ENCODE measurements at regions not wholly inside any gene's neighbourhood (a gene's known extent, or its start where the extent isn't known, plus 50 kb on each side); places are given as distances from the start of the nearest gene placed in this dataset.

GRCh38 chr2:145198555-145198954 lies 678.6 kb upstream of the ZEB2 start:
- no peak for FAIRE-seq
- Mint-ChIP-seq H3K9me3 (ENCODE audit: unreplicated experiment) (no peaks in the 10 kb centered on the region), H3K27ac (ENCODE audit: unreplicated experiment) (no peak overlapping the region), H3K4me1 (ENCODE audit: low read depth, unreplicated experiment) (no peaks in the 10 kb centered on the region), H3K36me3 (ENCODE audit: low read depth, unreplicated experiment) (no peaks in the 10 kb centered on the region), H3K27me3 (ENCODE audit: low read depth, unreplicated experiment) (no peaks in the 10 kb centered on the region), H3K4me3 (ENCODE audit: unreplicated experiment) (no peak overlapping the region)
- H3K27ac ChIP-seq (ENCODE audit: low read depth, low read length) = no peak overlapping the region
- no peak overlapping the region for H3K4me3 ChIP-seq (ENCODE audit: insufficient read depth, low read depth, low read length)
- DNase-seq (ENCODE audit: low read depth) = no peak
- no peaks in the 10 kb centered on the region for H3K9me3 ChIP-seq (ENCODE audit: insufficient read depth, low read depth, low read length)
- no peaks in the 10 kb centered on the region for H4K20me1 ChIP-seq (ENCODE audit: insufficient read depth, low read length)
- no peaks in the 10 kb centered on the region for H3K4me1 ChIP-seq (ENCODE audit: insufficient read depth, low read length)
- no peaks in the 10 kb centered on the region for H3K36me3 ChIP-seq (ENCODE audit: insufficient read depth, low read length)
- no peak overlapping the region for H3K9ac ChIP-seq (ENCODE audit: low read length)
- no peaks in the 10 kb centered on the region for H3K79me2 ChIP-seq (ENCODE audit: insufficient read depth, low read length)
- no peaks in the 10 kb centered on the region for H3K27me3 ChIP-seq (ENCODE audit: insufficient read depth, low read length)
- no peak overlapping the region for H2AFZ ChIP-seq (ENCODE audit: low read depth, low read length)
- H3K4me2 ChIP-seq (ENCODE audit: low read length) = no peak overlapping the region
- TF ChIP-seq EZH2 (IDR thresholded peaks at IDR 0.05; ENCODE audit: insufficient read depth, low read length) = no peak
- no peak for TF ChIP-seq CTCF (IDR thresholded peaks at IDR 0.05; ENCODE audit: insufficient read depth, low read depth, low read length)

GRCh38 chr2:145197944-145198343 lies 678.0 kb upstream of the ZEB2 start:
- H2AFZ ChIP-seq (ENCODE audit: low read depth, low read length) = no peak overlapping the region
- no peak for TF ChIP-seq CTCF (IDR thresholded peaks at IDR 0.05; ENCODE audit: insufficient read depth, low read depth, low read length)
- TF ChIP-seq EZH2 (IDR thresholded peaks at IDR 0.05; ENCODE audit: insufficient read depth, low read length) = no peak
- DNase-seq (ENCODE audit: low read depth) (no peak), FAIRE-seq (no peak)
- H3K27me3 Mint-ChIP-seq (ENCODE audit: low read depth, unreplicated experiment) = no peaks in the 10 kb centered on the region
- no peaks in the 10 kb centered on the region for H3K4me1 Mint-ChIP-seq (ENCODE audit: low read depth, unreplicated experiment)
- no peaks in the 10 kb centered on the region for H3K36me3 Mint-ChIP-seq (ENCODE audit: low read depth, unreplicated experiment)
- H3K79me2 ChIP-seq (ENCODE audit: insufficient read depth, low read length) = no peaks in the 10 kb centered on the region
- H3K9me3 ChIP-seq (ENCODE audit: insufficient read depth, low read depth, low read length) = no peaks in the 10 kb centered on the region
- no peak overlapping the region for H3K9ac ChIP-seq (ENCODE audit: low read length)
- no peak overlapping the region for H3K27ac Mint-ChIP-seq (ENCODE audit: unreplicated experiment)
- H3K4me1 ChIP-seq (ENCODE audit: insufficient read depth, low read length) = no peaks in the 10 kb centered on the region
- H3K36me3 ChIP-seq (ENCODE audit: insufficient read depth, low read length) = no peaks in the 10 kb centered on the region
- no peak overlapping the region for H3K4me3 ChIP-seq (ENCODE audit: insufficient read depth, low read depth, low read length)
- H3K27ac ChIP-seq (ENCODE audit: low read depth, low read length) = no peak overlapping the region
- H3K4me2 ChIP-seq (ENCODE audit: low read length) = no peak overlapping the region
- no peak overlapping the region for H3K4me3 Mint-ChIP-seq (ENCODE audit: unreplicated experiment)
- no peaks in the 10 kb centered on the region for H3K9me3 Mint-ChIP-seq (ENCODE audit: unreplicated experiment)
- H4K20me1 ChIP-seq (ENCODE audit: insufficient read depth, low read length) = no peaks in the 10 kb centered on the region
- H3K27me3 ChIP-seq (ENCODE audit: insufficient read depth, low read length) = no peaks in the 10 kb centered on the region

GRCh38 chr2:145194673-145195072 lies 674.8 kb upstream of the ZEB2 start:
- H3K36me3 ChIP-seq (ENCODE audit: insufficient read depth, low read length) = no peaks in the 10 kb centered on the region
- TF ChIP-seq EZH2 (IDR thresholded peaks at IDR 0.05; ENCODE audit: insufficient read depth, low read length) (no peak), CTCF (IDR thresholded peaks at IDR 0.05; ENCODE audit: insufficient read depth, low read depth, low read length) (no peak)
- Mint-ChIP-seq H3K27ac (ENCODE audit: unreplicated experiment) (no peak overlapping the region), H3K9me3 (ENCODE audit: unreplicated experiment) (no peaks in the 10 kb centered on the region), H3K4me1 (ENCODE audit: low read depth, unreplicated experiment) (peaks cover 3% of the 10 kb centered on the region), H3K27me3 (ENCODE audit: low read depth, unreplicated experiment) (no peaks in the 10 kb centered on the region), H3K4me3 (ENCODE audit: unreplicated experiment) (no peak overlapping the region), H3K36me3 (ENCODE audit: low read depth, unreplicated experiment) (no peaks in the 10 kb centered on the region)
- H3K27ac ChIP-seq (ENCODE audit: low read depth, low read length) = no peak overlapping the region
- no peak overlapping the region for H3K4me2 ChIP-seq (ENCODE audit: low read length)
- H3K4me3 ChIP-seq (ENCODE audit: insufficient read depth, low read depth, low read length) = no peak overlapping the region
- no peaks in the 10 kb centered on the region for H3K4me1 ChIP-seq (ENCODE audit: insufficient read depth, low read length)
- no peaks in the 10 kb centered on the region for H3K79me2 ChIP-seq (ENCODE audit: insufficient read depth, low read length)
- H3K9ac ChIP-seq (ENCODE audit: low read length) = no peak overlapping the region
- no peaks in the 10 kb centered on the region for H3K27me3 ChIP-seq (ENCODE audit: insufficient read depth, low read length)
- peak overlapping the region; percentile 15 for H2AFZ ChIP-seq (ENCODE audit: low read depth, low read length)
- H3K9me3 ChIP-seq (ENCODE audit: insufficient read depth, low read depth, low read length) = no peaks in the 10 kb centered on the region
- FAIRE-seq = no peak
- no peaks in the 10 kb centered on the region for H4K20me1 ChIP-seq (ENCODE audit: insufficient read depth, low read length)
- no peak for DNase-seq (ENCODE audit: low read depth)

Measured in astrocyte (in vitro differentiated cells and primary cell).